Adrenal gland (tissue), 5 donors: ENCODE measurements at regions not wholly inside any gene's neighbourhood (a gene's known extent, or its start where the extent isn't known, plus 50 kb on each side); places are given as distances from the start of the nearest gene placed in this dataset.

Source experiments
- POLR2A ChIP-seq, 2 donors: fragments of 450-650 bp; IDR thresholded peaks; one replicate each; pipeline ENCODE4 v1.6.1; 2017; ENCODE audit warnings: antibody characterized with exemption in 2 of 2, mild to moderate bottlenecking in 2 of 2, moderate library complexity in 1 of 2
- TF ChIP-seq, protein P1 (sequence below), 6 experiments: fragments of 450-650 bp in 4 of 6; fragments of 200-600 bp in 2 of 6; sonication (generic) in 1 of 6; IDR thresholded peaks; 1 replicate in 5 of 6; 2 replicates in 1 of 6; pipeline versions ENCODE4 v1.5.1 to v1.8.0; 2016 to 2021; ENCODE audit warnings: antibody characterized with exemption in 6 of 6, mild to moderate bottlenecking in 2 of 6, moderate library complexity in 1 of 6
- donor health status: DM: no; HTN: no; CAD: no.

DNA sequence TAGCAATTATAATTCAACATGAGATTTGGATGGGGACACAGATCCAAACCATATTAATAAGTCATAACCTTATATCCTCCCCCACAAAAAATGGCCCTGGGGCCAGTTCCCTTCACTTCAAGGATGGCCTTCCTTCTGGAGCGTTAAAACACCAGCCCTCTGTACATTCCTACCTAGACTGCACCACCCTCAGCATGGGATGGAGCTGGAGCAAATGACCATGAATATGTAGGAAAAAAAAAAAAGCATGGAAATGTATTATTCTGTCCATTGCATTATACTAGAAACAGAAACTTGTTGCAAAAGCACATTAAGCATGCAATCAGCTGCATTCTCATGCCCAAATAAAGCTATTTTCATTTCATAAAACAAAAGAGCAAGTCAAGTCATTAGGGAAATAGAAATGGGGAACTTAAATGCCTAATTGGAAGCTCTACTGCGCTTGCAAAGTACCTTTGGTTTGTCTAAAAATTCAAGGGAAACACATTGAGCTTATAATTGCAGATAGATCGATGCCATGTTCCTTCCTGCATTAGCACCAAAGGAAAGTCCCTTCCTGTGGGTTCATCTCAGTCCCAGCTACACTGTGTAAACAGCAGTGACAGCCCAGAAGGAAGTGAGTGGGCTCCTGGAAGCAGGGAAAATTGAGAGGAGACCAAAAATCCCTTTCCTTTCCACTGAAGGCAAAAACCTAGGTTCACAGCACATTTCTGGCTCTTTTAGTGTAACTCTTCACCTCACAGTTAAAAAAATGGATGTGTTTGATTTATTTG is 252.0 kb upstream of the KLHL29 start:
- TF ChIP-seq, protein P1, sequence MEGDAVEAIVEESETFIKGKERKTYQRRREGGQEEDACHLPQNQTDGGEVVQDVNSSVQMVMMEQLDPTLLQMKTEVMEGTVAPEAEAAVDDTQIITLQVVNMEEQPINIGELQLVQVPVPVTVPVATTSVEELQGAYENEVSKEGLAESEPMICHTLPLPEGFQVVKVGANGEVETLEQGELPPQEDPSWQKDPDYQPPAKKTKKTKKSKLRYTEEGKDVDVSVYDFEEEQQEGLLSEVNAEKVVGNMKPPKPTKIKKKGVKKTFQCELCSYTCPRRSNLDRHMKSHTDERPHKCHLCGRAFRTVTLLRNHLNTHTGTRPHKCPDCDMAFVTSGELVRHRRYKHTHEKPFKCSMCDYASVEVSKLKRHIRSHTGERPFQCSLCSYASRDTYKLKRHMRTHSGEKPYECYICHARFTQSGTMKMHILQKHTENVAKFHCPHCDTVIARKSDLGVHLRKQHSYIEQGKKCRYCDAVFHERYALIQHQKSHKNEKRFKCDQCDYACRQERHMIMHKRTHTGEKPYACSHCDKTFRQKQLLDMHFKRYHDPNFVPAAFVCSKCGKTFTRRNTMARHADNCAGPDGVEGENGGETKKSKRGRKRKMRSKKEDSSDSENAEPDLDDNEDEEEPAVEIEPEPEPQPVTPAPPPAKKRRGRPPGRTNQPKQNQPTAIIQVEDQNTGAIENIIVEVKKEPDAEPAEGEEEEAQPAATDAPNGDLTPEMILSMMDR (IDR thresholded peaks at IDR 0.05), result no peak
- no peak for TF ChIP-seq POLR2A (IDR thresholded peaks at IDR 0.05)
